Osteocyte (in vitro differentiated cells): ENCODE measurements at regions not wholly inside any gene's neighbourhood (a gene's known extent, or its start where the extent isn't known, plus 50 kb on each side); places are given as distances from the start of the nearest gene placed in this dataset.

Experiments
- DNase-seq: peaks from one replicate; pipeline ENCODE4 v3.0.0; 2021; ENCODE audit warnings: mixed read lengths; ENCODE audit not compliant: unreplicated experiment; ENCODE audit errors: extremely low spot score
- H3K27ac Mint-ChIP-seq: one replicate; pipeline ENCODE4 v1.8.0; 2021; ENCODE audit warnings: mild to moderate bottlenecking, mixed read lengths; ENCODE audit not compliant: unreplicated experiment
- H3K27me3 Mint-ChIP-seq: one replicate; pipeline ENCODE4 v1.8.0; 2021; ENCODE audit warnings: mixed read lengths; ENCODE audit not compliant: unreplicated experiment
- H3K36me3 Mint-ChIP-seq: one replicate; pipeline ENCODE4 v1.8.0; 2021; ENCODE audit warnings: mixed read lengths; ENCODE audit not compliant: unreplicated experiment
- H3K4me1 Mint-ChIP-seq: one replicate; pipeline ENCODE4 v1.8.0; 2021; ENCODE audit warnings: mixed read lengths; ENCODE audit not compliant: unreplicated experiment
- H3K4me3 Mint-ChIP-seq: one replicate; pipeline ENCODE4 v1.8.0; 2021; ENCODE audit warnings: mild to moderate bottlenecking, moderate library complexity, mixed read lengths; ENCODE audit not compliant: unreplicated experiment
- H3K9me3 Mint-ChIP-seq: one replicate; pipeline ENCODE4 v1.8.0; 2021; ENCODE audit warnings: mixed read lengths; ENCODE audit not compliant: unreplicated experiment
- CTCF ChIP-seq: fragments of 200-600 bp; sonication (generic); IDR thresholded peaks from 2 replicates; pipeline ENCODE4 v1.5.0; 2021; ENCODE audit warnings: antibody characterized with exemption, mild to moderate bottlenecking, moderate library complexity

- Mint-ChIP-seq H3K4me3 (no peak overlapping the region), H3K27ac (no peak overlapping the region), H3K27me3 (peaks cover 15% of the 10 kb centered on the region), H3K4me1 (peaks cover 2% of the 10 kb centered on the region), H3K9me3 (no peaks in the 10 kb centered on the region), H3K36me3 (no peaks in the 10 kb centered on the region)
- TF ChIP-seq CTCF: no peak
- DNase-seq: no peak
Measured at GRCh38 chr9:79974806-79975422, 403.1 kb downstream of the TLE4 start.

GRCh38 chr9:79973627-79974026 is 401.9 kb downstream of the TLE4 start:
- Mint-ChIP-seq H3K4me1 (peaks cover 2% of the 10 kb centered on the region), H3K27me3 (peaks cover 18% of the 10 kb centered on the region)

GRCh38 chr9:79970146-79970425 is 398.3 kb downstream of the TLE4 start:
- H3K27ac Mint-ChIP-seq: no peak overlapping the region
- H3K4me1 Mint-ChIP-seq: peaks cover 2% of the 10 kb centered on the region
- H3K9me3 Mint-ChIP-seq: no peaks in the 10 kb centered on the region
- H3K36me3 Mint-ChIP-seq: no peaks in the 10 kb centered on the region
- DNase-seq: no peak
- TF ChIP-seq CTCF: no peak
- H3K4me3 Mint-ChIP-seq: no peak overlapping the region
- H3K27me3 Mint-ChIP-seq: peaks cover 18% of the 10 kb centered on the region

More at GRCh38 chr9:79973627-79974026, 401.9 kb downstream of the TLE4 start:
- no peak for TF ChIP-seq CTCF
- no peak overlapping the region for H3K27ac Mint-ChIP-seq
- no peak overlapping the region for H3K4me3 Mint-ChIP-seq
- no peaks in the 10 kb centered on the region for H3K36me3 Mint-ChIP-seq
- no peak for DNase-seq
- H3K9me3 Mint-ChIP-seq: no peaks in the 10 kb centered on the region

GRCh38 chr9:79969393-79970145 is 397.8 kb downstream of the TLE4 start:
- H3K9me3 Mint-ChIP-seq: no peaks in the 10 kb centered on the region
- H3K27ac Mint-ChIP-seq: no peak overlapping the region
- no peaks in the 10 kb centered on the region for H3K36me3 Mint-ChIP-seq
- H3K4me1 Mint-ChIP-seq: peaks cover 2% of the 10 kb centered on the region
- DNase-seq: no peak
- H3K27me3 Mint-ChIP-seq: peaks cover 15% of the 10 kb centered on the region
- TF ChIP-seq CTCF: no peak
- H3K4me3 Mint-ChIP-seq: no peak overlapping the region

GRCh38 chr9:79968533-79968932 is 396.8 kb downstream of the TLE4 start:
- Mint-ChIP-seq H3K36me3 (no peaks in the 10 kb centered on the region), H3K4me3 (no peak overlapping the region), H3K27me3 (peaks cover 15% of the 10 kb centered on the region), H3K27ac (no peak overlapping the region), H3K9me3 (no peaks in the 10 kb centered on the region), H3K4me1 (peaks cover 2% of the 10 kb centered on the region)
- no peak for DNase-seq
- no peak for TF ChIP-seq CTCF
